GM18873 (cell line): ENCODE measurements at regions not wholly inside any gene's neighbourhood (a gene's known extent, or its start where the extent isn't known, plus 50 kb on each side); places are given as distances from the start of the nearest gene placed in this dataset.
"Not testable (repeated sequence)": the region's sequence is repeated elsewhere in the genome, so short reads cannot be mapped to it uniquely, and the experiment has no call there.

ENCODE experiments used
- ATAC-seq: cut with Tn5 transposase; IDR thresholded peaks from one replicate; pipeline ENCODE4 v1.9.1; 2021; ENCODE audit warnings: mild to moderate bottlenecking, moderate library complexity, moderate number of reproducible peaks; ENCODE audit not compliant: unreplicated experiment, low FRiP score

DNA sequence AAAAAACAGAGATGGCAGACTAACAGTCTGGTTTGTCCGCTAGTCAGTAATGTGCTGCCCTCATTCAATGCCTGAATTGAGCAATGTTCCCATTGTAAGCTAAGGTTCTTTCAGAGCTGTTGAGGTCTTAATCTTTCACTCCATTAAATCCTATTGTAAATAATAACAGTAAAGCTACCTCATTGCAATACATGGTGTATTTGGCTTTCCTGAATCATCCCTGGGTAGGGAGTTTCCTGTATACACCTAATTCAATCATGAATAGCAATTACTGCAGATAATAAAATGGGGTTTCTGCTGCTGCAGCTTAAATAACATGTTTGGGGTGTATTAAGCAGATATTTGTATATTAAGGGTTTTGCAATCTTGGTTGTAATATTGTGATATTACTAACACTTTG lies 1100.2 kb upstream of the INTU start:
- ATAC-seq: no peak

DNA sequence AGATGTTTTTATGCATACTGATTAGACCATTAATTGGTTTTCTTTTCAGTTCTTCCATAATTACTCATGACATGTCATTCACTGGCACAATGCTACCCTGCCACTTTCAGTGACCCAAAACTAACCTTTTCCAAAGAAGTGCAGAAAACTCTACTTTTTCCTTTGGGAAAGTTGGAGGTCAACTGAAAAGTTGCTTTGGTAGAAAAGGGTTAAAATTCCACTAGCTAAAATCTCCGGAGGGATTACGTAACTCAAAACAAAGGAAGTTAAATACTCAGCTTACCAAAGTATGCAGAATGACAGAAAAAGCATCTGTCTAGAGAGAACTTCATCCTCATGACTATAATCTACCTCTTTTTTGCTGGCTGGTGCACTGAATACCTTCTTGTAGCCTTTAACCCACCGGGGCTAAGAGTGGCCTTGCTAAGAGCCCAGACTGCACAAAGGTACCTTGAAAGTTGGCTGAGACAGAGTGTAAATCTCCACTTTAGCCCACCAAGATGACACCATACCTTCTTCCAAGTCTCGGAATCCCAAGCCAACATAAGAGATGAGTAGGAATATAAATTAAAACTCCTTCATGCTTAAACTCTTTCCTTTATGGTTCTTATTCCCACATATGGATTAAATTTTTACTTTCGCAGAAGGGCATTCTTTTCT lies 1099.5 kb upstream of the INTU start:
- no peak for ATAC-seq

DNA sequence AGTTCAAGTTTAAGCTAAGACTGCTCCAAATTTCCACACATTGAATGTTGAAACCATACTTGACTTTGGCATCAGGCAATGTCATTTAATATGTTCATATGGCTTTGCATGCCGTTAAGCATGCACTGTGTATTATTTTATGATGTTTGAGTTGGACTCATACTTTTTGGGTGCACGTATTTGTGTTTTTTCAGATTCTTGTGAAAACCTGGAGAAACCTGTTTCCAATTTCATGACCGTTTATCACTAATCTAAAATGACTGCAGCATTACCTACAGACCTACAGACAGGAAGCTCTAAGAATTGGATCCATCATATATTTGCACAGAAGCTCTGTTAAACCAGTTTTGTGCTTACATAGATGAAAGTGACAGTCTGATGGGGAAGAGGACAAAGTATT lies 1093.0 kb upstream of the INTU start:
- ATAC-seq: no peak

DNA sequence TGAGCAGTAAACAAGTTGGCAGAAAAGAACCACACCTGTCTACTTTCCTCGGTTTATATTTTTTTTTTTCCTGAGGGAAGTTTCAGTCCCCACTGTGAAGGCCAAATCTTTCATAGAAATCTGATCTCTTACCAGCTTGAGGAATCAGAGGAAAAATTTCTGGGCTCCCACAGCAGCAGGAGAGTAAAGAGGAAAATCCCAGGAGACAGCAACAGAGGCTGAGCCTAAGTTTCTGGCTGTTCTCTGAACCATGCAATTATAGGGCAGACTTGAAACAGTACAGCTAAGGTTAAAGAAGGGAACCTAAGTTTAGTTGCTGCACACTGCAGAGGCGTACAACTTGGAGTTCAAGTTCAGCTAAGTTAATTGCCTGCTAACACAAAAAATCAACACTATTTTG lies 1090.9 kb upstream of the INTU start:
- no peak for ATAC-seq

DNA sequence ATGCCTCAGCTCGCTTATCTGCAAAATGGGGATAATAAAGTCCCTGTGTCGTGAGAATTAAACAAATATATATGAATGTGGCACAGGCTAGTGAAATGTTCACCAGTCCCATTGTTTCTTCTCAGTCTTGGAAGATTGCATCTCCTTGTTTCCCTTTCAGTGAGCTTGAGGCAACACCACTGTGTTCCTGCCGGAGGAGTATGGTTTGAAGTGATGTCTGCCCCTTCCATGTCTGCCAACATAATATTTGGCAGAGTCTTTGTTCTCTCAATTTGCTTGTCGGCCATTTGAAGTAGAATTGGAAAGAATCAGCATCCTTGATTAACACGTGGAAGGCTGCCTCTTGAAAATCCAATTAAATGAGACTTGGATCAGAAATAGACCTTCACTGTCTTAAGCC lies 1088.5 kb upstream of the INTU start:
- ATAC-seq: no peak

DNA sequence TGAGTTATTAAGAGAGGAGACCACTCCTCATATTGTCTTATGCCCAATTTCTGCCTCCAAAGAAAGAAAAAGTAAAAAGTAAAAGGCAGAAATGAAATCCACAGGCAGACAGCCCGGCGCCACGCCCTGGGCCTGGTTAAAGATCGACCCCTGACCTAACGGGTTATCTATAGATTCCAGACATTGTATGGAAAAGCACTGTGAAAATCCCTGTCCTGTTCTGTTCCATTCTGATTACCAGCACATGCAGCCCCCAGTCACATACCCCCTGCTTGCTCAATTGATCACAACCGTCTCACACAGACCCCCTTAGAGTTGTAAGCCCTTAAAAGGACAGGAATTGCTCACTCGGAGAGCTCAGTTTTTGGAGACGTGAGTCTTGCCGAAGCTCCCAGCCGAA lies 1086.6 kb upstream of the INTU start:
- ATAC-seq: not testable (repeated sequence)

DNA sequence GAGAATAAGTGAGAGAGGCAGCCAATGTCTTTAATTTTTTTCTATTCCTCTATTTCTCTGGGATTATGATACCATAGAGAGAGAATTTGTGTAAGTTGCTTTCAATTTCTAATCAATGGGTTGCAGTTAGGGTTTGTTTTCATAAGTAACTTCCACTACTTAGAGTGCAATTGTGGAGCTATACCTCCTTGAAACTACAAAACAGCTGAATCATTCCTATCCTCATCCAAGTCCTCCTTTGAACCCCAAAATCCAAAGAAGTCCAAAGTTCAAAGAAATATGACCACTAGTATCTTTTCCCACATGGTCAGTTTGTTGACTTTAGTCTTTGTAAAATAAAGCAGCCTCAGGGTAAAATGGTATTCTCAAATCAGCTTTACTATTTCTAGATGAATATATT lies 1085.4 kb upstream of the INTU start:
- no peak for ATAC-seq

DNA sequence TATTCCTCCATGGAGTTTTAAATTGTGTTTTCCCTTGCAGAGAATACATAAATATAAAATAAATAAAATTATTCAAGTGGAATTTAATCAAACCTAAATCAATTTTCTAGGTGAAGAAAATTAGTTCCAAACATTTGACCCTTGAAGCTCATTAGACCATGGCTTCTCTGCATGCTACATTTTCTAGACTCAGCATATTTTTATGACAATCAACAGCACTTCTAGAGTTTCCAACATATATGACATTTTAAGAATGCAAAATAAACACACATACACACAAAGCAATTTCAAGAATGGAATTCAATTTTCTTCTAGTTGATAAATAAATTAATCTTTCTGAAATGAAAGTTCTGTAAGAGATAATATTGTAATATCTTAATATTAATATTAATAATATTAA lies 1083.9 kb upstream of the INTU start:
- no peak for ATAC-seq

DNA sequence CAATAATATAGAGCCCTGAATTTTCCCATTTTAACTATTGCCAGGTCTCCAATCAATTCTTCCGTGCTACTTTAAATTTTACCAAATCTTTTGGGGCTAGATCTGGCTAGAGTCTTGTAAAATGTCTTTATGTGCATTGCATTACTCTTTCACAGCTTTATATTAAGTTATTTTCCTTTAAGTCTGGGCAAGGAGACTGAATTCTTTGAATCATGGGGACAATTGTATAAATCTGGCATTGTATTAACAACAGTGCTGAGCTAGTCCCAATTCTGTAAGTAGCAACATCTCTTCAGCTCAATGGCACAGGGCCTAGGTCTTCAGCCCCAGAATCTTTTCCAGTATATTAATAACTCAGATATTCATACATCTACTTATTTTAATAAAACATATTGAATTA lies 1080.4 kb upstream of the INTU start:
- no peak for ATAC-seq

DNA sequence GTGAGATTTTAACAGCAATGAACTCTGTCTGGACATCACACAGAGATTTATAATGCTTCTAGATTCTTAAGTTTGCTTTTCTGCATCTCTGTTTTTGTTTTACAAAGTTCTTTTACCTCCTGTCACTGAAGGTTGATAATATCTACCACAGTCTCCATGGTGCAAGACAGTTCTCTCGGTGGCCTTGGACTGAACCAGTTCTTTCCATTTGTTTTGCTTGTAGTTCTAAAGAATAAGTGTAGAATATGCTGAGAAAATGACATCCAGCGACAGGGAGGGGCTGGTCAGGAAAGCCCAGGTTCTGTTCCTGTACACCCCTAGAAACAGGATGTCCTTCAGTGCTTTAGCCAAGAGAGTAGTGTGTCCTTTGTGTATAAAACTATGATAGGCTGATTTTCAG lies 1079.5 kb upstream of the INTU start:
- no peak for ATAC-seq

DNA sequence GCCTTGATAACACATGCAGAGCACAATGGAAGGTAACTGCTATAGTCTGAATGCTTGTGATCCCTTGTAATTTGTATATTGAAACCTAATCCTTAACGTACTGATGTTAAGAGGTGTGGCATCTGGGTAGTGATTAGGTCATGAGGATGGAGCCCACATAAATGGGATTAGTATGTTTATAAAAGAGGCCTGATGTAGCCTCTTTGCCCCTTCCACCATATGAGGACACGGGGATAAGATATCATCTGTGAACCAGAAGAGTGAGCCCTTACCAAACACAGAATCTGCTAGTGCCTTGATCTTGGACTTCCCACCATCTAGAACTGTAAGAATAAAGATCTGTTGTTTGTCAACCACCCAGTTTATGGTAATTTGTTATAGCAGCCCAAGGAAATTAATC lies 1074.2 kb upstream of the INTU start:
- no peak for ATAC-seq

DNA sequence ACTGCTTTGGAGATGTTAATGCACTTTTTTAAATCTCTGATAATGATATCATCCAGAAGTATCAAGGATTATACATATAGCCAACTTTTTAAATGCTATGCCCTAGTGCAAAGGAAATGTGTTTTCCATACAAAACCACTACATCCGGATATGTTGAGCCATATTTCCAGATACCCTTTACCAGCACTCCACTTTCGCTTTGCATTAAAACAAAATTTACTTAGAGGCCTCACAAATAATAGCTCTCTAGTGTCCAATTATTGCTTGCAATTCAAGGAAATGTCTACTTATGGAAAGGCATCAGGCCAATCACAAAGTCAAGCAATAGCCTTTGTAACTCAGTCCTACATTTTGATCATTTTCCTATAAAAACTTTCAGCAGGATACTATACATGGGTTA lies 1072.8 kb upstream of the INTU start:
- ATAC-seq: no peak

DNA sequence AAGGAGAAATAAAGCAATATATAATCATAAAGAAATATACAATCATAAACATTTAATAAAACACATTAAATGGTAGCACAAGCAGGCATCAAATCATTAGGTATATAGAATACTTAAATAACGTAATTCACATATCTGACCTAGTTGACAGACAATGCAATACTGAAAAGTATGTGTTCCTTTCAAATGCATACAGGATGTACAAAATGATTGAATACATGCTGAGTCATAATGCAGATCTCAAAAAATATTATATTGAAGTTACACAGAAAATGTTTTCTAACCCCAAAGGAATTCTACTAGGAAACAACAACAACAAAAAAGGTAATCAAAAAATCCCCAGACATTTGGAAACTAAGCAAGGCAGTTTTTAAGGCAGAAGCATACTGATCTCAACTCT lies 1072.0 kb upstream of the INTU start:
- ATAC-seq: no peak

DNA sequence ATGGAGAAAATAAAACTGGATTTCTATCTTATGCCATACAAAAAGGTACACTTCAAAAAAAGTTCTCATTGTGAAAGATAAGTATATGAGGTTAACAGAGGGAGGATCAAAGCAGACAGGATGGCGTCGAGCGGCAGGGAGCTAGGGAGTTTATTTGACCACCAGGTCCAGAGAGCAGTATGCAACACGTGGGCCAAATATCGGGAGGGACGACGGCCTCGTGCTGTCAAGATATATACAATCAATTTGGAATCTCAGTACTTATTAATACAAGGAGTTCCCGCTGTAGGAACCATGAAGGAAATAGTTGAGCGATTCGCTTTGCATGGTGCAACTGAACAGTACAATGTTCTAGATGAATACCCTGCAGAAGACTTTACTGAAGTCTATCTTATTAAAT lies 1069.4 kb upstream of the INTU start:
- ATAC-seq: no peak

DNA sequence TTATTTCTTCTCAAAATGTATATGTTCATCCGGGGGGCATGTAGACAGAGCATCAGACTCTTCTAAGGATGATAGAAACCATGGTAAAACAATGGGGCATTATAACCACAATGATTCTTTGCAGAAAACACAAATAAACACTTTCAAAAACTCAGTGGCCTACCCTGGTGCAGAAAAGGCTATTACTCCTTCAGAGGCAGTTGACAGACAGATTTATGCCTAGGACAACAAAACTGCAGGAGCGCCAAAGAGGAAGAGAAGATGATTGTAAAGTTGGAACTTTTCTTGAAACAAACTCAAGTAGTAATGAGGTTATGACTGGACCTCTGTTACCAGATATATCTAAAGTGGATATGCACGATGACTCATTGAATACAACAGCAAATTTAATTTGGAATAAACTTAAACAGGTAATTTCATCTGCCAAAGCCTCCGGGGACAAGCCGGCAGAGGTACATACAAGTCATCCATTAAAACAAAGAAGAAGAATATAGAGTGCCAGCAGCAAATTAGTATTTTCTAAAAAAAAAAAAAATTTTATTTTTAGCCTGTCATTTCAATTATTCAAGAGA lies 1068.4 kb upstream of the INTU start:
- ATAC-seq: no peak

DNA sequence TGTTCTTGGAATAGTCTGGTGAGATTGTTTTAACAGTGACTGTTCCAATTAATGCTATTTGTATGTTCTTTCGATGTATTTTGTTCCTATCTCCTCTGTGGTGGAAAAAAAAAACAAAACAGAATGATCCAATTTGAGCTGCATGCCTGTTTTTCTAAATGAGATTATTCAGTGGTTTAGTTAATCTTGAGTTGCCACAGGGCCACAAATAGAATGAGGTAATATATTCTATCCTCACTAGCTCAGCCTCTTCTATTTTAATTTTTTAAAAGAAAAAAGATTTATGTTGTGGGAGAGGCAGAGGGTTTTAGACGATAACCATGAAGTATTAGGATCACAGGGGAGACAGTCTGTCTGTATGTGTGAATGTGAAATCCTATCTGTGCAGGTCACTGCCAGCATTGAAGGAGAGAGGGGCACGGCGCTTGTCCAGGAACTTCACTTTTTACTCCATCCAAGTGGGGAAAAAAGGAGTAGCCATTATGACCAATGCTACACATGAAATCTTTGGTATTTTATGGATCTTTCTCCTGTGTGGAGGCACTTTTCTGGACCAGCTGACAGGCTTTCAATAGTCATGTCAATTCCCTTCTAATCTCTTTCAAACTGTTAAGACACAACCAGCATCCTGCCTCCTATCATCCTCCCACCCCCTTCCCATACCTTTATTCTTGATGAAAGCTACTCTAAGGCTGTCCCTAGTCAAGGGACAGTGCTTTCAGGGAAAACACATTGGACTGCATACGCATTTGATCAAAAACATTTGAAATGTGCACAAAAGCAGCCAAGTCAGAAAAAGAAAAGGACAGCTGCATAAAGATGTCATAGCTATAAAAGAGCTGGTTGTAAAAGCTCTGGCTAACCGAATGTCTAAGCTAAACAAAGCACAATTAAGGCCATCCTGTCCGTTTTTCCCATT lies 1063.8 kb upstream of the INTU start:
- no peak for ATAC-seq

DNA sequence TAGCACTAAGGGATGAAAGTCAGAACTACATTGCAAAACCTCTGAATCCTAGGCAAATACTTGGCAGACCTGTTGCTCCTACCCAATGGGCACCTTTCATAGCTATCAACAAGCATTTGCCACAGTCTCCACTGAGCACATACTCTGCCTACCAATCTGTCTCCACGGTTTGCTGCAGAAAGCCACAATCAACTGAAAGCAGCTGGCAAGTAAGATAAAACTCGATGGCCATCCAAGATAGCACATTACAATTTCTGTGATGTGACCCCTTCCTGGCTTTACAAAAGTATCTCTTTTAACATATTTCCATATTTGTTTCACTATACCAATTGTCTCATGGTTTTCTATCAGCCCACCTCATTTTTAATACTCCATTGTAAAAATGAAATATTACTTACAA lies 1060.5 kb upstream of the INTU start:
- no peak for ATAC-seq

DNA sequence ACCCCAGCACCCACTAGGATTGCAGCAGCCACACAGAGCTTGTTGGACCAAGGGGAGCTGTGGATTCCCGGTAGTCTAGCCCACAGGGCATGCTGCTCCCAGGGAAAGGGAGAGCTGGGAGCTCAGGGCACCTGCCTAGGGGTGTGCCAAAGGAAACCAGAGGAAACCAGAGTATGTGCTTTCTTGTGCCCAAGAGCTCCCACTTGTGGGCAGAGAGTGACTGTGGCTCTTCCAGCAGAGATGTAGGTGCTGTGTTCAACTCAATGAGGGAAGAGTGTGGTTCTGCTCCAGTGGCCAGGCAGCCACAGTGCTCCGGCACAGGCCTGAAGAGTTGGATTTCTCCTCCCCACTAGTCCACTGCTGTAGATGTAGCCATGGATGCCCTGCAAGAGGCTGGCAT lies 1050.0 kb upstream of the INTU start:
- ATAC-seq: no peak

DNA sequence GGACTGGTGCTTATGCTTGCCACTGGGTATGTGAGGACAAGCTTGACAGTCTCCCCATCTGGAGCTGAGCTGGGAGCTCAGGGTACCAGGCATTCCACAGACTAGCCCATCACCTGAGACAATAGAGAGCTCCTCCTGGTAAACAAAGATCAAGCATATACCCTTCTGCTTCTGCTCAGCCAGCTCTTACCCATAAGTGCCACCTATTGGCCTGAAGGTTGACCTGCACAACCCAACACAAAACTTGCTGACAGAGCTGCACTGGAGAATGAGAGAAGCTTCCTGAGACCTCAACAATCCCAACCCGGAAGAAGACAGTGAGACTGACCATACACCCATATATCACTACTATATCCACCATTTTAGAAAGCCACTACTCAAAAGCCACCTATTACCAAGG lies 1049.2 kb upstream of the INTU start:
- no peak for ATAC-seq

DNA sequence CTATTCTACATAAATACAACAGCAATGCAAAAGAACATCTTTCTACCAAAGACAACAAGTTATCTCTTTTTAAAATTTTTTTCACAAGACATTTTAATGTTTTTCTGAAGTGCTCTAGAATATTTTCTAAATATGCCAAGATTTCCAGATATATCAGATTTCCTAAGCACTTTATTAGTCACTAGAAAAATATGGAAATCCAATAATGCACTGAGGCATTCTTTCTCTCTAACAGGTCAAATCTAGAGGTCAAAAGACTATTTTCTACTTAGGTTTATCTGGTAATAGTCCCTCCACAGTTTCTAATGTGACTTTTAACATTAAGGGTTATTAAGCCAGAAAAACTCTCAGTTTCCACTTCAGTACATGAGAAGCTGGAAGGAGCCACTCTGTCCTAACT lies 1041.2 kb upstream of the INTU start:
- no peak for ATAC-seq

DNA sequence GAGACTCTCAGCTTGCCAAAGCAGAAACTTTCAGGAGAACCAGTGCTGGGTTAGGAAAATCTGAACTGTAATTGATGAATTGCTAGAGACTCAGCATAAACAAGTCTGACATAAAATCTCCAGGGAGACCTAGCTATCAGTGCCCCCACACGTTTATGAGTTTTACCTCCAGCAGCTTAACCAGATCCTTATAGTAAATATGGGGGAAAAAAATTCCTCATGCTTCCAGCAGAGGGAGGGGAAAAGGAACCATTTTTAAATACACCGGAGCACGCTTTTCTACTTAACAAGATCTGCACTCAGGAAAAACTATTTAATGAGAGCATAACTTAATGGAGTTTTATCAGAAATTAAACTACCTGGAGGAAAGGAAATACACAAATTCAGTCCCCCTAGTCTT lies 1040.7 kb upstream of the INTU start:
- ATAC-seq: no peak

DNA sequence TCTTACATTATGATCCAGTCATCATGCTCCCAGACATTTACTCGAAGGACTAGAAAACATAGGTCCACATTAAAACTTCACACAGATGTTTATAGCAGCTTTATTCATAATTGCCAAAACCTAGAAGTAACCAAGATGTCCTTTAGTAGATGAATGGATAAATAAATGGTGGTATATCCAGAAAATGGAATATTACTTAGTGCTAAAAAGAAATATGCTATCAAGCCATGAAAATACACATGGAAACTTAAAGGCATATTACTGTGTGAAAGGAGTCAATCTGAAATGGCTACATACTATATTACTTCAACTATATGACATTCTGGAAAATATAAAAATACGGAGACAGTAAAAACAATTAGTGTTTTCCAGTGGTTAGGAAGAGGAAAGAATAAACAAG lies 1039.1 kb upstream of the INTU start:
- no peak for ATAC-seq
